NCI-H226 (cell line): ENCODE measurements at regions not wholly inside any gene's neighbourhood (a gene's known extent, or its start where the extent isn't known, plus 50 kb on each side); places are given as distances from the start of the nearest gene placed in this dataset.
A peak's percentile ranks its signal among the peaks of the same experiment; 100 is the strongest.
"Not testable (repeated sequence)": the region's sequence is repeated elsewhere in the genome, so short reads cannot be mapped to it uniquely, and the experiment has no call there.

Experiments used
- DNase-seq: peaks from one replicate; pipeline ENCODE4 v3.0.0-alpha.2; 2015

GRCh38 chr2:65778137-65778536, 345.7 kb upstream of the SPRED2 start:
- DNase-seq: no peak

DNA sequence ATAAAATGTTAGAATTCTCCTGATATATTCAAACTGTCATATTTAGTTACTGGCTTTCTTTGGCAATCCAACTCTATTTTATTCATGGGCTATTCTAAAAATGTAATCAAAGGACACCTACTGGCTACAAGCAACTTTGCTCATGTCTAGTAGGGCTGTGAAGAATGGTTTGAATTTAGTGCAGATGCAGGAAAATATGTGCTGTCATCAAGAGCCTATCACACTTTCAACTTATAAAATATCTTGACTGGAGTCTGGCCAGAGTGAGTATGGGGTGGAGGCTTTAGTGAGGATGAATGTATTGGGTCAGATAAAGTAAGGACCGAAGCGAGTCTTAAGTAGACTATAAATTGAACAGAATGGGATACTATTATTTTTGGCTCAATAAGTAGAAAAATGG, 343.4 kb upstream of the SPRED2 start:
- no peak for DNase-seq

DNA sequence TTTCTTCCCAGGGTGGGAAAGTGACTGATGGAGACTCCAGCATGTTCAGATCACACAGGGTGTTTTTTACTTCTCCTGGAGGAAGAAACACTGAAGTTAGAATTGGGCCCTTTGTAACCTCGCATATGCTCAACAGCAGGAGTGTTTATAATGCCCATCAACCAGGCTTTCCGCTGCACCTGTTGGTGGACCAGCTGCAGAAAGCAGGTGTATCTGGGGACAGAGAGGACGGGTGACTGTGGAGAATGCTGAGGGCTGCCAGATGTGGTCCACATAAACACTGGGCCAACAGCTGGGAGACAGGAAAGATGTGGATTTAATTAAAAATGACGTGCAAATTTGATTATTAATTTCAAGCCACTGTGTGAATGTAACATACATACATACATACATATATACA, 335.5 kb upstream of the SPRED2 start:
- DNase-seq: no peak

DNA sequence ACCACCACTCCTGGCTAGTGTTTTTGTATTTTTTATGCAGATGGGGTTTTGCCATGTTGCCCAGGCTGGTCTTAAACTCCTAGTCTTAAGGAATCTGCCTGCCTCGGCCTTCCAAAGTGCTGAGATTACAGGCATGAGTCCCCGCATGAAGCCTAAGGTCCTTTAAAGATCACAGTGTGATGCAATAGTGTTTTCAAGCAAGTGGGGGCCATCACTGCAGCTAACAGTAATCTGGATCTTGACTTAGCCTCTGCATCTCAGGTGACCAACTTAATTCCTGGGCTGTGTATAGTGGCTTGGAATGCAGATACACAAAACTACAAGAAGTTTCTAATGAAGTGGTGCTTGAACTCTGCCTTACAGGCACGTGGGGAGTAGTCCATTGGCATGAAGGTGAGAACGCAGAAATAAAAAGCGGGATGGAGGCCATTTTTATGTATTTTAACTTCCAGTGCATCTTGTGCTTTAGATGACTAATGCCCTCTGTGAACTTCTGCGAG, 334.4 kb upstream of the SPRED2 start:
- no peak for DNase-seq

DNA sequence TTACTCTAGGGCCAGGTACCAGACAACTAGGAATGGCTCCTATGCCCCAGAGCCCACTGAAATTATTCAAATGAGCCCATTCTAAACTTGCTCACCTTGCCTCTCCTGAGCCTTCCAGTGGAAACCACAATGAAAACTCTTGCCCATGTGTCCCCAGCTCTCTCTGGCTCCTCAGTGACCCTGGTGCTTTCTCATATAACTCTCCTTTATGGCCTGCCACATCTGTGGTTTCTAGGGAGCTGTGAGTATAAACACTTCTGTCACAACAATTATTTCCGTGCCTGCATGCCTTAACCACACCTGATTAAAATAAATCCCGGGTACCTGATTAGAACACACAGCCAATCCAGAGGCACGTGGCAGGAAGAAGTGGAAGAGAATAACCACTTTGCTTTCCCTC, 333.0 kb upstream of the SPRED2 start:
- no peak for DNase-seq

- DNase-seq: no peak
Measured at GRCh38 chr2:65762068-65762467, 329.7 kb upstream of the SPRED2 start.

- DNase-seq: peak; percentile 32
Measured at GRCh38 chr2:65754219-65754618, 321.8 kb upstream of the SPRED2 start.

DNA sequence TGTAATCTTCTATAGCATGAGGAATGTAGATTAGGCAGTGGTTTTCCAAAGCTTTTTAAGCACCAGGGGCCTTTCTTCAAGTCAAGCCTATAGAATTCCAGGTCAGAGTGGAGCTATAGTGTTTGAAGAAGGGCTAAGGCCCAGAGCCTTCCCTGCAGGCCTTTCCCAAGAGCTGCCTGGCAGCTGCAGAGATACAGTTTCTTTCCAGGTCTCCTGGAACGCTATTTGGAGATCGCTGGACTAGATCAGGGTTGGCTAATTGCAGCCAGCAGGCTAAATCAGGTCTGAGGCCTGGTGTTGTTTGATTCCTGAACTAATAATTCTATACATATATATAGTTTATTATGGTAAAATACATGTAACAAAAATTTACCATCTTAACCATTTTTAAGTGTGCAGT, 319.0 kb upstream of the SPRED2 start:
- DNase-seq: no peak

DNA sequence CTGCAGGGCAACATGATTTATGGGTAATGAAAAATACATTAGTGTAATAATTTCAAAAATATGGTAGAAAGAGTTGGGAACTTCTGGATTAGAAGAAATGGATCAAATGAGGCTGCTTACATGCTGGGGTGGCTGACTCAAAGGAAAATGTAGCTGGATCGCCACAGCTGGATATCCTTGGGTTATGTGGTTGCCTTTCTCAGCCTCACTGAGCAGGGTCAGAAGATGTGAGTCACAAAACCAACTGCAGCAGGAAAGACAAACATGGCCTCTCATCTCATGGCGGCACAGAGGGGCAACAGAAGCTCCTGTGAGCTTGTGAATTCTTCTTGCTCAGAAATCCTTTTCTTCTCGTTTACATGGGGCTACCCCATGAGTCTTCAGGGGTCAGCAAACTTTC, 317.1 kb upstream of the SPRED2 start:
- no peak for DNase-seq

DNA sequence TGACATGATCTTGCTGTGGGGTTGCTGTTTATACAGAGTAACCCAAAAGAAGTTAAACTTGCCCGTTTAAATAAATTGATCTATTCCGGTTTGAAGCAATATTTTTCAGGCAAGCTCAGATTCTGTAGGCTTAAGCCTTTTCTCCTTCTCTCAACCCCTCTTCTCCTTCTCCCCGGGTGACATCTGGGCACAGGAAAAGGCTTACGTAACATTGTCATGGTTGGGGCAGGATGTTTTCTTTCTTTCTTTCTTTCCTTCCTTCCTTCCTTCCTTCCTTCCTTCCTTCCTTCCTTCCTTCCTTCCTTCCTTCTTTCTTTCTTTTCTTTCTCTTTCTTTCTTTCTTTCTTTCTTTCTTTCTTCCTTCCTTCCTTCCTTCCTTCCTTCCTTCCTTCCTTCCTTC, 315.5 kb upstream of the SPRED2 start:
- DNase-seq: not testable (repeated sequence)

DNA sequence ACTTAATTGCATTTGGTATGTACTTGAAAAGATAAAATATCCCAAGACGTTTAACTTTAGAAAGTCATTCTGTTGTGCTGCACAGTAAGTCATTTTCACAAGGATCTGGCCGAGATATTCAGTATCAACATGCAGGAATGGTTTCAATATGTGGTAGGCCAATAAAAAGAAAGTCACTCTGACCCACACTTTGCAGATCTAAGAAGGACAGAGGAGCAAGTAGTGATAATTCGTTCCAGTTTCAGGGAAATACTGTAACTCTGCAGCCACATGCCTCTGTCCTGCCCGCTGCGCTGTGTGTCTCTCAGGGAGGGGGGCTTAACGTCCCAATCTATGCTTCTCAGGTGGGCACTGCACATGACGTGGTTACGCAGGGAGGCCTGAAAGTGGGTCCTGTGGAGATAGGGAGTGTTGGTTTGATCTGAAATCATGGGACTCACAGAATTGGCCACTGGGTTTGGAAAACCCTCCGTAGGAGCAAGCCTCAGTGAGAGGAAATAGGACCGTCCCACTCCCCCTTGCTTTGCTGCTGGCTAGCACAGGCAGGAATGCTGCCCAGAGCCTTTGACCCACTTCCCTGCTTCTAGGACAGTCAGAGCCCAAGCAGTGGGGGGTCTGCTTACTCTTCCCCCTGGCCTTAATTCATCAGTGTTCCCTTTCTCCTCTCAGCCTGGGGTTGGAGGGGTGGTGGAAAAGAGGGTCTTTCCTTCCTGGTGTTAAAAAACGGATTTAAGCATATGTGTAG, 314.7 kb upstream of the SPRED2 start:
- DNase-seq: no peak

- no peak for DNase-seq
Measured at GRCh38 chr2:65744477-65745200, 312.2 kb upstream of the SPRED2 start.

DNA sequence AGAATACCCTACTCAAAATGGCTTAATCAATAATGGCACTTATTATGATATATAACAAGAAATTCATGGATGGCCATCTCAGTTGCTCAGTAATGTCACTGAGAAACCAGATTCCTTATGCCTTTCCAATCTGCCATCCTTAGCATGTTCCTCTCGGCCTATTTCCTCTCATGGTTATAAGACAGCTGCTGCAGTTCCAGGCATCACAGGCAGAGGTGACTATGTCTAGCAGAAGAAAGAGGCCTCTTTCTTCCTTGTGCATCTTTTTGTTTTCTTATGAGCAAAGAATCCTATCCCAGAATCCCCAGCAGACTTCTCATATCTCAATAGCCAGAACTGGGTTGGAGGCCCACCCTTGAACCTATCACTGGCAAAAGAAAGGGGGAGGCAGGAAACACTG, 310.6 kb upstream of the SPRED2 start:
- no peak for DNase-seq

DNA sequence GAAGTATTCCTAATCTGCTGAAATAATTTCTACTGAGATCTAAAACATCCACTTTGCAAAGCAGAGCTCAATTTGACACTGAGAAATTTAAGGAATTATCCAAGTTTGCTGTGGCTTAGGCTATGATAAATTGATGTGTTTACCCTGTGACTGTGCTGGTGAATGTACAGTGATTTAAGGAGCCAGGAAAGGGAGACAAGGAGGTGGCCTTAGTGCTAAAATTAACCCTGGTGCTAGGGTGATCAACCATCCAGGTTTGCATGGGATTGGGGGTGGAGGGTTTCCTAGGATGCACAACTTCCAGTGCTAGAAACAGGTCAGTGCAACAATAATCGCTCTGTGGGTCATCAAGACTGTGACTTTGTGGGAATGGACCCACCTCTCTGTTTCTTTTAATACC, 307.5 kb upstream of the SPRED2 start:
- DNase-seq: no peak

GRCh38 chr2:65737452-65738011, 305.1 kb upstream of the SPRED2 start:
- no peak for DNase-seq

- no peak for DNase-seq
Measured at GRCh38 chr2:65731476-65731875, 299.1 kb upstream of the SPRED2 start.

DNA sequence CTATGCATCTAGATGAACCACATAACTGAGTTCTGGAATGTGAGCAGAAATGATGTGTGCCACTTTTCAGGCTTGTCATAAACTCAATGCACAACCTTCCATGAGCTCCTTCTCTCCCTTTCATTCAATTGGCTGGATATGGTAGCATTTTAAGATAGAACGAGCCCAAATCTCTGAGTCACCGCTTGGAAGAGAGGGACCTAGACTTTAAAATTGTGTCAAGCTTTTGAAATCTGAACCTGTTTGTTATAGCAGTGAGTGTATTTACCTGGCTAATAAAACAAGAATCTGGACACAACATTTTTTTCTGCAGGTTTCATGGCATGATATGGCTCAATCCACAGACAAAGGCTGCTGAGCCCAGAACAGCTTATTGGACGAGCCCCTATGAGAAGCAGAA, 297.8 kb upstream of the SPRED2 start:
- DNase-seq: no peak

GRCh38 chr2:65729246-65729645, 296.8 kb upstream of the SPRED2 start:
- DNase-seq: no peak

- no peak for DNase-seq
Measured at GRCh38 chr2:65728477-65729180, 296.2 kb upstream of the SPRED2 start.

DNA sequence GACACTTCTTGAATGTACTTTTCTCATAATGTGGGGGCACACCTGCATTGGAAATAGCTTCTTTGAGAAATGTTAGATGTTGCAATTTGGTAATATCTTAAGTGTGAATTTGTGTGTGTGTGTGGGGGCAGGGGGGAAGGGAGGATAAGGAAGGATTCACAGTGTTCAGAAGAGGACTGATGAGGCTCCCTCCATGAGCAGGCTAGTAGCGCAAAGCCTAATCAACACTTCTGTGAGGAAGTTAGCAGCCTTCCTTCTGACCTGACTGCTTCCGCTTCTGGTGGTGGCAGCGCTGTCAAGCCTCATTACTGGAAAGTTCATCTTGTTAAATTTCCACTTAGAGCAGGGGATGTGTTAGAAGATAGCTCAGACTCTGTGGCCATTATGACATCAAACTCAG, 295.4 kb upstream of the SPRED2 start:
- DNase-seq: no peak

GRCh38 chr2:65727381-65727780, 295.0 kb upstream of the SPRED2 start:
- no peak for DNase-seq

DNA sequence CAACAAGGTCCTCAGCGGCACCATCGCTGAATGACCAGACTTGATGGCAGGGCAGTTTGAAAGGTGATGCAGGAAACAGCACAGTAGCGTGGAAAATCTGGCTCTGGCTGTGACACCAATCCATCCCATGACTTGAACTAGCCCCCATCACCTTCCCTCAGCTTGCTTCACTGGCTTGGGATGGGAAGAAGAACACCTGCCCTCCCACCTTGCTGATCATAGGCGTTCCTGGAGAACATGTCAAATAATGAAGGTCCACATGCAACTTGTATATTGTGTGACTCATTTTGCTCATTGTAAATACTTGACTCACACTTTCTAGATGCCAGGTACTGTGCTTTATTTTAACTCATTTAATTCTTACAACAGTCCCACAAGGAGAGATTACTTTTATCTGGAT, 292.4 kb upstream of the SPRED2 start:
- no peak for DNase-seq

- no peak for DNase-seq
Measured at GRCh38 chr2:65724336-65724735, 291.9 kb upstream of the SPRED2 start.
